CD4-positive, alpha-beta T cell (primary cell): ENCODE measurements at regions not wholly inside any gene's neighbourhood (a gene's known extent, or its start where the extent isn't known, plus 50 kb on each side); places are given as distances from the start of the nearest gene placed in this dataset.

Experiments used
- ATAC-seq: fragments of 200-7000 bp; cut with Tn5 transposase; one replicate; pipeline ENCODE4 v1.10.0; 2022; ENCODE audit warnings: mild to moderate bottlenecking; ENCODE audit not compliant: poor library complexity
- CTCF ChIA-PET: fragments of 350-600 bp; sonication (Branson Sonifier 250); formaldehyde crosslinking; loops from one replicate; lab custom pipeline; 2021; ENCODE audit warnings: antibody characterized with exemption, inconsistent platforms; lab: Charles Lee
- POLR2A ChIA-PET: fragments of 350-600 bp; sonication (Branson Sonifier 250); formaldehyde crosslinking; loops from one replicate; lab custom pipeline; 2021; ENCODE audit warnings: antibody characterized with exemption, inconsistent platforms; lab: Charles Lee
- DNase-seq, 14 experiments: peaks; one replicate each; pipeline ENCODE4 v3.0.0-alpha.2; 2013 to 2020; ENCODE audit warnings: mixed read lengths in 2 of 14
- H3K27ac ChIP-seq, 2 donors: one replicate each; pipeline versions ENCODE4 v1.5.1 to v1.7.0; 2013; ENCODE audit warnings: low read length in 2 of 2, low read depth in 1 of 2, mild to moderate bottlenecking in 1 of 2
- H3K27me3 ChIP-seq, 2 experiments: 1 replicate in 1 of 2; 2 replicates in 1 of 2; pipeline versions ENCODE4 v1.6.1 to v1.7.0; 2013; ENCODE audit warnings: low read length in 2 of 2, control low read depth in 1 of 2, mild to moderate bottlenecking in 1 of 2, moderate library complexity in 1 of 2; ENCODE audit not compliant: insufficient read depth in 2 of 2, control insufficient read depth in 1 of 2
- H3K36me3 ChIP-seq: one replicate; pipeline ENCODE4 v1.6.1; 2013; ENCODE audit warnings: low read length, control low read depth; ENCODE audit not compliant: insufficient read depth
- H3K4me1 ChIP-seq: one replicate; pipeline ENCODE4 v1.6.1; 2013; ENCODE audit warnings: low read length, control low read depth; ENCODE audit not compliant: insufficient read depth
- H3K4me3 ChIP-seq: one replicate; pipeline ENCODE4 v1.5.1; 2013; ENCODE audit warnings: mild to moderate bottlenecking, low read length, moderate library complexity
- H3K9me3 ChIP-seq, 2 experiments: 1 replicate in 1 of 2; 2 replicates in 1 of 2; pipeline versions ENCODE4 v1.6.1 to v1.7.0; 2013; ENCODE audit warnings: low read length in 2 of 2, mild to moderate bottlenecking in 2 of 2, control low read depth in 1 of 2, moderate library complexity in 1 of 2; ENCODE audit not compliant: control insufficient read depth in 1 of 2, insufficient read depth in 1 of 2
- H3K27ac Mint-ChIP-seq: one replicate; pipeline ENCODE4 v1.8.0; 2020; ENCODE audit warnings: mixed read lengths
- H3K27me3 Mint-ChIP-seq: one replicate; pipeline ENCODE4 v1.8.0; 2021; ENCODE audit warnings: mixed read lengths
- H3K36me3 Mint-ChIP-seq: one replicate; pipeline ENCODE4 v1.8.0; 2021; ENCODE audit warnings: low read depth, mixed read lengths
- H3K4me1 Mint-ChIP-seq: one replicate; pipeline ENCODE4 v1.8.0; 2021; ENCODE audit warnings: low read depth, mixed read lengths
- H3K4me3 Mint-ChIP-seq: one replicate; pipeline ENCODE4 v1.8.0; 2020; ENCODE audit warnings: mild to moderate bottlenecking, mixed read lengths
- H3K9me3 Mint-ChIP-seq: one replicate; pipeline ENCODE4 v1.8.0; 2020; ENCODE audit warnings: mixed read lengths
- CTCF ChIP-seq: fragments of 200-600 bp; IDR thresholded peaks from one replicate; pipeline ENCODE4 v1.8.0; 2022; ENCODE audit warnings: antibody characterized with exemption, mild to moderate bottlenecking
- intact Hi-C, 2 experiments: fragments of 100-400 bp; cut with DNase I in 1 of 2; cut with micrococcal nuclease in 1 of 2; formaldehyde crosslinking; loops; one replicate each; pipeline versions ENCODE4 v1.15.1 to v1.9.0; 2023 to 2025; cut with DNase I, micrococcal nuclease

- Mint-ChIP-seq H3K27me3 (no peaks in the 10 kb centered on the region), H3K36me3 (no peaks in the 10 kb centered on the region), H3K9me3 (peaks cover 7% of the 10 kb centered on the region), H3K27ac (no peak overlapping the region), H3K4me3 (no peak overlapping the region), H3K4me1 (no peaks in the 10 kb centered on the region)
- no peaks in the 10 kb centered on the region for H3K27me3 ChIP-seq
- H3K27ac ChIP-seq: no peak overlapping the region
- no peaks in the 10 kb centered on the region for H3K36me3 ChIP-seq
- no peak overlapping the region for H3K4me3 ChIP-seq
- no peak for ATAC-seq
- ChIA-PET CTCF (no interaction called here), POLR2A (no interaction called here)
- DNase-seq: no peak
- no peak for TF ChIP-seq CTCF
- no peaks in the 10 kb centered on the region for H3K9me3 ChIP-seq
- intact Hi-C loops: no loop called here
- no peaks in the 10 kb centered on the region for H3K4me1 ChIP-seq
These were observed 308.6 kb upstream of the ZP4 start for GRCh38 chr1:238199325-238199724.

- Histone ChIP-seq H3K27ac (no peak overlapping the region), H3K36me3 (no peaks in the 10 kb centered on the region), H3K27me3 (no peaks in the 10 kb centered on the region), H3K9me3 (no peaks in the 10 kb centered on the region), H3K4me3 (no peak overlapping the region), H3K4me1 (no peaks in the 10 kb centered on the region)
- POLR2A ChIA-PET: no interaction called here
- no peaks in the 10 kb centered on the region for H3K36me3 Mint-ChIP-seq
- ATAC-seq (no peak), DNase-seq (no peak)
- no peak for TF ChIP-seq CTCF
- H3K27ac Mint-ChIP-seq: no peak overlapping the region
- H3K4me1 Mint-ChIP-seq: no peaks in the 10 kb centered on the region
- CTCF ChIA-PET: no interaction called here
- H3K27me3 Mint-ChIP-seq: no peaks in the 10 kb centered on the region
- peaks cover 4% of the 10 kb centered on the region for H3K9me3 Mint-ChIP-seq
- intact Hi-C loops: no loop called here
- H3K4me3 Mint-ChIP-seq: no peak overlapping the region
These were observed 305.8 kb upstream of the ZP4 start for GRCh38 chr1:238196516-238196915.

GRCh38 chr1:238191170-238191569 lies 300.4 kb upstream of the ZP4 start:
- H3K27me3 ChIP-seq: no peaks in the 10 kb centered on the region
- no peaks in the 10 kb centered on the region for H3K4me1 ChIP-seq
- H3K36me3 ChIP-seq: no peaks in the 10 kb centered on the region
- H3K36me3 Mint-ChIP-seq: no peaks in the 10 kb centered on the region
- no peak for DNase-seq
- no peak overlapping the region for H3K4me3 Mint-ChIP-seq
- no peak for ATAC-seq
- H3K4me1 Mint-ChIP-seq: no peaks in the 10 kb centered on the region
- no peaks in the 10 kb centered on the region for H3K27me3 Mint-ChIP-seq
- ChIA-PET POLR2A (no interaction called here), CTCF (no interaction called here)
- H3K27ac Mint-ChIP-seq: no peak overlapping the region
- H3K4me3 ChIP-seq: no peak overlapping the region
- TF ChIP-seq CTCF: no peak
- intact Hi-C loops: no loop called here
- H3K27ac ChIP-seq: no peak overlapping the region
- H3K9me3 Mint-ChIP-seq: peaks cover 9% of the 10 kb centered on the region
- H3K9me3 ChIP-seq: no peaks in the 10 kb centered on the region
